Ascending aorta (tissue), 2 donors: ENCODE measurements at regions not wholly inside any gene's neighbourhood (a gene's known extent, or its start where the extent isn't known, plus 50 kb on each side); places are given as distances from the start of the nearest gene placed in this dataset.

Source experiments
- DNase-seq, 2 donors: peaks; one replicate each; pipeline ENCODE4 v3.0.0-alpha.2; 2019; ENCODE audit warnings: low spot score in 2 of 2
- H3K27ac ChIP-seq, 2 donors: fragments of 200-600 bp; sonication (generic); one replicate each; pipeline ENCODE4 v1.5.1; 2016 to 2017; ENCODE audit warnings: mild to moderate bottlenecking in 1 of 2
- H3K27me3 ChIP-seq: fragments of 200-600 bp; sonication (generic); one replicate; pipeline ENCODE4 v1.5.1; 2017
- H3K36me3 ChIP-seq, 2 donors: fragments of 200-600 bp; sonication (generic); one replicate each; pipeline ENCODE4 v1.5.1; 2016
- H3K4me1 ChIP-seq, 2 donors: fragments of 200-600 bp; sonication (generic); one replicate each; pipeline ENCODE4 v1.5.1; 2016 to 2017; ENCODE audit warnings: mild to moderate bottlenecking in 1 of 2
- H3K4me3 ChIP-seq, 2 donors: fragments of 200-600 bp; sonication (generic); one replicate each; pipeline ENCODE4 v1.5.1; 2016 to 2017; ENCODE audit warnings: mild to moderate bottlenecking in 1 of 2
- H3K9me3 ChIP-seq, 2 donors: fragments of 200-600 bp; sonication (generic); one replicate each; pipeline ENCODE4 v1.5.1; 2016
- CTCF ChIP-seq, 3 experiments: fragments of 200-600 bp in 2 of 3; fragments of 450-650 bp in 1 of 3; sonication (generic) in 2 of 3; IDR thresholded peaks; one replicate each; pipeline ENCODE4 v1.5.1; 2016 to 2019; ENCODE audit warnings: antibody characterized with exemption in 3 of 3, mild to moderate bottlenecking in 1 of 3, moderate library complexity in 1 of 3
- intact Hi-C: fragments of 100-400 bp; cut with DNase I; formaldehyde crosslinking; loops from one replicate; pipeline ENCODE4 v1.15.1; 2023

DNA sequence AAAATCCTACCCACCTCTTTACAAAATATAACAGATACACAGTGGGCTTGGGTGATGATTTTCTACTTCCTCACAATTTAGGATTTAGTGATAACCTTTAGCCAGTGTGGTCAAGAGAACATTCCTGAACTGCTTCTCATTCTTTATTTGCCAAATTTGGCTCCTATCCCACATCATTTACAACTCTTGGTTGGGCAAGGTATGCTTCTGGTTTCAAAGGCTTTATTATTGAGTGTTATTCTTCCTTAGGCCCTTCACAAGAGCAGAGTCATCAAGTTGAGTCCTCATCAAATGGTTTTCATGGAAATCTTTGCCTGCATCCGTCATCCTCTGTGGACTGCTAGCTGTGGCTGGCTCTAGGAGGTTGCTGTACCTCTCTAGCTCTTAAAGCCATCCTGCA is 472.0 kb upstream of the ETAA1 start:
- Histone ChIP-seq H3K27me3 (no peaks in the 10 kb centered on the region), H3K36me3 (no peaks in the 10 kb centered on the region), H3K9me3 (no peaks in the 10 kb centered on the region), H3K4me1 (no peaks in the 10 kb centered on the region), H3K4me3 (no peak overlapping the region), H3K27ac (no peak overlapping the region)
- no peak for DNase-seq
- intact Hi-C loops = no loop called here
- no peak for TF ChIP-seq CTCF (IDR thresholded peaks at IDR 0.05)

DNA sequence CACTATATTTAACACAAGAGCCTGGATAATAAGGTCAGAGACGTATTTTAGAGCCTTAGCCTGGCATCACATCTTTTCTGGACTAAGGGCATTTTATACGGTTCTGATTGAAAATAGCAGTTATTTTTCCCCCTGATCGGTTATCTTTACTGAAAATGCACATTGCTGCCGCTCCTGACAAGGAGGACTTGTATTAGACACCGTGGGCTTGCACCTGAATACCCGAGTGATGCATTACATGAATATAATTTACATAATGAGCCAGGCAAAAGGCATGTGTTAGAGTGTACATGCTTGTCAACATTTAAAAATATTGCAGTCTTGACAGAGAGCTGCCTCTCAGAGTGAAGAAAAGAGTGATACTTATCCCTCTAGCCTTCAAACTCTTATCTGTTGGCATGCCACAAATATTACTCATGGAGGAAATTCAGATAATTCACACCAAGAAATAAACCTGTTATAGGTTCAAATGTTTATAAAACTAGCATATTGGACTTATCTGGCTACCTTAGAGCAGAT is 470.5 kb upstream of the ETAA1 start:
- Histone ChIP-seq H3K27me3 (no peaks in the 10 kb centered on the region), H3K4me3 (no peak overlapping the region), H3K4me1 (no peaks in the 10 kb centered on the region), H3K27ac (no peak overlapping the region), H3K36me3 (no peaks in the 10 kb centered on the region), H3K9me3 (no peaks in the 10 kb centered on the region)
- intact Hi-C loops = no loop called here
- TF ChIP-seq CTCF (IDR thresholded peaks at IDR 0.05) = no peak
- DNase-seq = no peak

GRCh38 chr2:66929632-66930338 is 467.3 kb upstream of the ETAA1 start:
- H3K27me3 ChIP-seq = no peaks in the 10 kb centered on the region
- H3K36me3 ChIP-seq = no peaks in the 10 kb centered on the region
- no peak for DNase-seq
- H3K9me3 ChIP-seq = no peaks in the 10 kb centered on the region
- H3K4me3 ChIP-seq = no peak overlapping the region
- TF ChIP-seq CTCF (IDR thresholded peaks at IDR 0.05) = no peak
- H3K27ac ChIP-seq = no peak overlapping the region
- intact Hi-C loops = no loop called here
- H3K4me1 ChIP-seq = no peaks in the 10 kb centered on the region

DNA sequence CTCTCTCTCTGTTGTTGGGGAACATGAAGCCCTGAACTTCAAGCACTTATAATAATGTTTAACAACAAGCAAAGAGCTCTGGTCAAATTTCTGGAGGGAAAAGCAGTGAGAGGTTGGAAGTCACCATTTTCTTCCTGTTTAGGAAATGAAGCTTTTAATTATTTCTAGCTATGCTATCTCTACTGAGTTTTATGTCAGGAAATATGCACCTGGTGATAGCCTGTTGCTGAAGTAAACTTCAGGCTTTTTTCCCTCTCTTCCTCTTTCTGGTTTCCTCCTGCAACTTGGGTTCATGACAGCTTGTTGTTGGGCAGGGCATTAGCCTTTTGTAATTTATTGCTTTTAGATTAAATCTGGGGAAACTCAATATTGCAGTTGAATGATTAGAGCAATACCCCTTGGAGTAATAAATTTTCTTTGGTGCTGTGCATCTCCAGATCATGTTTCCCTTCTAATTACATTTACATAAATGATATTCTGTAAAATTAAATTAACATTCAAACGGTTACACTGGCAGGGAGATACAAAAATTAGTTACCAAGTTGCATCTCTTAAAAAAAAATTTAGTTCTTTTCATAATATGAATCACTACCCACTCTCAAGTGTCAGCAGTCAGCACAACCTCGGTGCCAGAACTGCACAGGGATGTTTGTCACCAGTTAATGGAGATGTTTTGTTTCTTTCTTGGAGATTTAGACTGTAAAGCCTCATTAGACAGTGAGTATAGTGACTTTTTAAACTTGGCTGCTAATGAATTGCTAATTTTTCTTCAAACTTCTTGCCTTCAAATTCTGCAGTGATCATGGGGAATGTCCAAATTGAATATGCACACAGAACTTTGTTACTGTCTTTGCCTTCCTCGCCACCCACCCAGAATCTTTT is 466.6 kb upstream of the ETAA1 start:
- no peak overlapping the region for H3K4me3 ChIP-seq
- H3K9me3 ChIP-seq = no peaks in the 10 kb centered on the region
- no peaks in the 10 kb centered on the region for H3K36me3 ChIP-seq
- DNase-seq = no peak
- H3K27me3 ChIP-seq = no peaks in the 10 kb centered on the region
- intact Hi-C loops = no loop called here
- no peak for TF ChIP-seq CTCF (IDR thresholded peaks at IDR 0.05)
- H3K4me1 ChIP-seq = no peaks in the 10 kb centered on the region
- no peak overlapping the region for H3K27ac ChIP-seq

DNA sequence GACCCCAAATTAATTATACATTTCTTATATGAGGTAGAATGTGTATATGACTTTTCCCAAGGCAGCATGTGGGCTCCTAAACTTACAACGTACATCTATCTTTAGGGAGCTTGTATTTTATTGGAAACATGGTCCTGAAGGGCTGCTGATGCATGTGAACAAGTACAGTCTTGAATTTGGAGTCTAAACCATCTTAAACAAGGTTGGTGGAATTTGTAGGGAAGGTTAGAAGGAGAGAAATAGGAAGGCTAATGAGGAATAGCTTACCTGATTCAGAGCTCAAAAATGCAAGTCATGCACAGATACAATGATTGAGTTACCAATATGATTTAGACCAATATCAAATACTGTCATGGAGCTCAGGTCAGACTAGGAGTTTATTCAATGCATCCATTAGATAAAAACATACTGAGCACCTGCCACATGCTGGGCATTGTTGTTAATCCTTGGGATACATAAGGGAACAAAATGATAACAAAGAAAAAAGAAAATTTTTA is 458.6 kb upstream of the ETAA1 start:
- H3K27me3 ChIP-seq = no peaks in the 10 kb centered on the region
- no peaks in the 10 kb centered on the region for H3K36me3 ChIP-seq
- no peaks in the 10 kb centered on the region for H3K9me3 ChIP-seq
- H3K4me1 ChIP-seq = no peaks in the 10 kb centered on the region
- H3K4me3 ChIP-seq = no peak overlapping the region
- H3K27ac ChIP-seq = no peak overlapping the region
- intact Hi-C loops = no loop called here
- DNase-seq = no peak
- no peak for TF ChIP-seq CTCF (IDR thresholded peaks at IDR 0.05)
